ENCODE measurements at regions not wholly inside any gene's neighbourhood (a gene's known extent, or its start where the extent isn't known, plus 50 kb on each side); places are given as distances from the start of the nearest gene placed in this dataset.

DNA sequence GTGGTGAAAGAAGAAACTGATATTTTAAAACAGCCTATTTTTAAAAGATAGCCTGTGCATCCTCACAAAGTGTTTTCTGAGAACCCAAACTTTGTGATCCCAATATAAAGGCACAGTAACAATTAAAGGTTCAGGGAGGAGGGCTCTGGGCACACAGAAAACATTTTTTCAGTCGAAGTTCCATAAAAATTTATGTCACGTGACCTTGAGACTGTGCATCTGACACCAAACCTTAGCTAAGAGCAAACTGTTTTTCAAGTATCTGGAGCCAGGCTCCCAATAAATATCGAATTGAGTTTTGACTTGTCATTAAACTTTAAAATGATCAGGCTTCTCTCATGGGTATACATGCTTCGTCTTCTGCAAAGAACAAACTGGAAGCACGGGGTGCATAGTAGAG lies 177.9 kb downstream of the BEND2 start:
- TF ChIP-seq, protein P1, sequence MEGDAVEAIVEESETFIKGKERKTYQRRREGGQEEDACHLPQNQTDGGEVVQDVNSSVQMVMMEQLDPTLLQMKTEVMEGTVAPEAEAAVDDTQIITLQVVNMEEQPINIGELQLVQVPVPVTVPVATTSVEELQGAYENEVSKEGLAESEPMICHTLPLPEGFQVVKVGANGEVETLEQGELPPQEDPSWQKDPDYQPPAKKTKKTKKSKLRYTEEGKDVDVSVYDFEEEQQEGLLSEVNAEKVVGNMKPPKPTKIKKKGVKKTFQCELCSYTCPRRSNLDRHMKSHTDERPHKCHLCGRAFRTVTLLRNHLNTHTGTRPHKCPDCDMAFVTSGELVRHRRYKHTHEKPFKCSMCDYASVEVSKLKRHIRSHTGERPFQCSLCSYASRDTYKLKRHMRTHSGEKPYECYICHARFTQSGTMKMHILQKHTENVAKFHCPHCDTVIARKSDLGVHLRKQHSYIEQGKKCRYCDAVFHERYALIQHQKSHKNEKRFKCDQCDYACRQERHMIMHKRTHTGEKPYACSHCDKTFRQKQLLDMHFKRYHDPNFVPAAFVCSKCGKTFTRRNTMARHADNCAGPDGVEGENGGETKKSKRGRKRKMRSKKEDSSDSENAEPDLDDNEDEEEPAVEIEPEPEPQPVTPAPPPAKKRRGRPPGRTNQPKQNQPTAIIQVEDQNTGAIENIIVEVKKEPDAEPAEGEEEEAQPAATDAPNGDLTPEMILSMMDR (IDR thresholded peaks at IDR 0.05; ENCODE audit: poor library complexity, severe bottlenecking), result no peak
- TF ChIP-seq SMC3 (conservative IDR thresholded peaks at IDR 0.05; ENCODE audit: poor library complexity) (no peak), EZH2 (IDR thresholded peaks at IDR 0.05; ENCODE audit: borderline replicate concordance, insufficient read depth, low read length, poor library complexity, severe bottlenecking) (no peak), POLR2AphosphoS5 (IDR thresholded peaks at IDR 0.05) (no peak), EP300 (conservative IDR thresholded peaks at IDR 0.05; ENCODE audit: poor library complexity, severe bottlenecking) (no peak), TAF1 (IDR thresholded peaks at IDR 0.05; ENCODE audit: low read depth) (no peak)
- TF ChIP-seq, protein P2, sequence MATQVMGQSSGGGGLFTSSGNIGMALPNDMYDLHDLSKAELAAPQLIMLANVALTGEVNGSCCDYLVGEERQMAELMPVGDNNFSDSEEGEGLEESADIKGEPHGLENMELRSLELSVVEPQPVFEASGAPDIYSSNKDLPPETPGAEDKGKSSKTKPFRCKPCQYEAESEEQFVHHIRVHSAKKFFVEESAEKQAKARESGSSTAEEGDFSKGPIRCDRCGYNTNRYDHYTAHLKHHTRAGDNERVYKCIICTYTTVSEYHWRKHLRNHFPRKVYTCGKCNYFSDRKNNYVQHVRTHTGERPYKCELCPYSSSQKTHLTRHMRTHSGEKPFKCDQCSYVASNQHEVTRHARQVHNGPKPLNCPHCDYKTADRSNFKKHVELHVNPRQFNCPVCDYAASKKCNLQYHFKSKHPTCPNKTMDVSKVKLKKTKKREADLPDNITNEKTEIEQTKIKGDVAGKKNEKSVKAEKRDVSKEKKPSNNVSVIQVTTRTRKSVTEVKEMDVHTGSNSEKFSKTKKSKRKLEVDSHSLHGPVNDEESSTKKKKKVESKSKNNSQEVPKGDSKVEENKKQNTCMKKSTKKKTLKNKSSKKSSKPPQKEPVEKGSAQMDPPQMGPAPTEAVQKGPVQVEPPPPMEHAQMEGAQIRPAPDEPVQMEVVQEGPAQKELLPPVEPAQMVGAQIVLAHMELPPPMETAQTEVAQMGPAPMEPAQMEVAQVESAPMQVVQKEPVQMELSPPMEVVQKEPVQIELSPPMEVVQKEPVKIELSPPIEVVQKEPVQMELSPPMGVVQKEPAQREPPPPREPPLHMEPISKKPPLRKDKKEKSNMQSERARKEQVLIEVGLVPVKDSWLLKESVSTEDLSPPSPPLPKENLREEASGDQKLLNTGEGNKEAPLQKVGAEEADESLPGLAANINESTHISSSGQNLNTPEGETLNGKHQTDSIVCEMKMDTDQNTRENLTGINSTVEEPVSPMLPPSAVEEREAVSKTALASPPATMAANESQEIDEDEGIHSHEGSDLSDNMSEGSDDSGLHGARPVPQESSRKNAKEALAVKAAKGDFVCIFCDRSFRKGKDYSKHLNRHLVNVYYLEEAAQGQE (IDR thresholded peaks at IDR 0.05; ENCODE audit: borderline replicate concordance), result no peak
